Esophagus squamous epithelium (tissue), 4 donors: ENCODE measurements at regions not wholly inside any gene's neighbourhood (a gene's known extent, or its start where the extent isn't known, plus 50 kb on each side); places are given as distances from the start of the nearest gene placed in this dataset.

ENCODE experiments used
- CTCF ChIP-seq, 6 experiments: fragments of 450-650 bp in 4 of 6; fragments of 200-600 bp in 2 of 6; sonication (generic) in 2 of 6; IDR thresholded peaks; one replicate each; pipeline ENCODE4 v1.5.1; 2016 to 2019; ENCODE audit warnings: antibody characterized with exemption in 6 of 6, mild to moderate bottlenecking in 4 of 6, moderate library complexity in 4 of 6
- POLR2A ChIP-seq, 4 donors: fragments of 450-650 bp; IDR thresholded peaks; one replicate each; pipeline ENCODE4 v1.6.1; 2017; ENCODE audit warnings: antibody characterized with exemption in 4 of 4, mild to moderate bottlenecking in 4 of 4, moderate library complexity in 3 of 4

DNA sequence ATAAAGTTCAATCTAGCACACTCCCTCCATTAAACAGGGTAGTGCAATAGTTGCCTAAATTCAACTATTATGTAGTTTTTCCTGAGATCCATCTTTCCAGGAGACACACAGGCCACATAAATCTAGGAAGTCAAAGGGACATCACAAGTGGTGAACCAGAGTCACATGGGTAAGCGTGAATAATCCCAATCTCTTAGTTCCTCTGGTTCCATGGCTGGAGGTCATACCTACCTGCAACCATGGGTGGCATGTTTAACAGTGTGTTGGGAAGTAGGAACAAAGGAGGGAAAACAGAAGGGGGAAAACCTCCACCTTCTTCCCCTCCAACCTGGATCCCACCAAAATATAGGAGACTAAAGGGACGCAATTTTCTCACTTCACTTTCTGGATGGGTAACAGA lies 2651.6 kb downstream of the ARAP2 start:
- TF ChIP-seq CTCF (IDR thresholded peaks at IDR 0.05) = no peak
- no peak for TF ChIP-seq POLR2A (IDR thresholded peaks at IDR 0.05)
